ENCODE measurements at regions not wholly inside any gene's neighbourhood (a gene's known extent, or its start where the extent isn't known, plus 50 kb on each side); places are given as distances from the start of the nearest gene placed in this dataset.
A peak's percentile ranks its signal among the peaks of the same experiment; 100 is the strongest.

- TF ChIP-seq ESRRA (CRISPR knock-in tag; IDR thresholded peaks at IDR 0.05; ENCODE audit: borderline replicate concordance) (no peak), E2F5 (CRISPR knock-in tag; IDR thresholded peaks at IDR 0.05) (no peak), FOXJ3 (CRISPR knock-in tag; IDR thresholded peaks at IDR 0.05; ENCODE audit: borderline replicate concordance) (no peak), OVOL2 (CRISPR knock-in tag; IDR thresholded peaks at IDR 0.05; ENCODE audit: borderline replicate concordance) (no peak), NR1H2 (CRISPR knock-in tag; IDR thresholded peaks at IDR 0.05) (no peak), ZNF232 (CRISPR knock-in tag; IDR thresholded peaks at IDR 0.05) (no peak), SOX15 (CRISPR knock-in tag; IDR thresholded peaks at IDR 0.05) (no peak), USF1 (CRISPR knock-in tag; IDR thresholded peaks at IDR 0.05) (no peak), MXD4 (CRISPR knock-in tag; IDR thresholded peaks at IDR 0.05; ENCODE audit: borderline replicate concordance) (no peak), NR2C2 (CRISPR knock-in tag; IDR thresholded peaks at IDR 0.05) (no peak)
Measured at GRCh38 chr5:44605926-44606325, 202.8 kb upstream of the MRPS30 start (continued).

GRCh38 chr5:44603496-44604272 is 205.1 kb upstream of the MRPS30 start:
- Mint-ChIP-seq H3K27ac (no peak overlapping the region), H3K4me1 (peaks cover 3% of the 10 kb centered on the region; the same call in 1 of the 2 replicates), H3K27me3 (ENCODE audit: low read depth) (no peaks in the 10 kb centered on the region), H3K36me3 (no peaks in the 10 kb centered on the region), H3K4me3 (no peak overlapping the region), H3K9me3 (peaks cover 38% of the 10 kb centered on the region)
- ATAC-seq (peak; percentile 85), DNase-seq (ENCODE audit: low spot score) (peak; percentile 60)
- TF ChIP-seq CTCF (IDR thresholded peaks at IDR 0.05) (peak; percentile 44), GTF2I (CRISPR knock-in tag; conservative IDR thresholded peaks at IDR 0.05) (no peak), NR1H2 (CRISPR knock-in tag; IDR thresholded peaks at IDR 0.05) (no peak), ZNF121 (CRISPR knock-in tag; IDR thresholded peaks at IDR 0.05) (no peak), STAT6 (CRISPR knock-in tag; conservative IDR thresholded peaks at IDR 0.05; ENCODE audit: low read depth) (no peak), EMX1 (CRISPR knock-in tag; IDR thresholded peaks at IDR 0.05) (no peak), TP53 (CRISPR knock-in tag; IDR thresholded peaks at IDR 0.05) (no peak)
- ChIA-PET CTCF (interaction anchor here (0.6 to 1.6 kb wide), 12 partner anchors 10 to 1390 kb away, joined by 3 to 11 read pairs (median 3); no protein-coding TSS in a partner anchor), POLR2A (interaction anchor here (0.6 kb wide), 1 partner anchor 56 kb away, joined by 3 read pairs; no protein-coding TSS in a partner anchor)

- Mint-ChIP-seq H3K36me3 (peaks cover 8% of the 10 kb centered on the region), H3K9me3 (peaks cover 29% of the 10 kb centered on the region), H3K4me3 (no peak overlapping the region), H3K27ac (no peak overlapping the region), H3K4me1 (no peaks in the 10 kb centered on the region), H3K27me3 (ENCODE audit: low read depth) (no peaks in the 10 kb centered on the region)
- DNase-seq (ENCODE audit: low spot score), result no peak
- ChIA-PET POLR2A (no interaction called here), CTCF (no interaction called here)
- no peak for ATAC-seq
- TF ChIP-seq CDX4 (CRISPR knock-in tag; IDR thresholded peaks at IDR 0.05; ENCODE audit: borderline replicate concordance), result no peak
- no peak for TF ChIP-seq ETV6 (CRISPR knock-in tag; IDR thresholded peaks at IDR 0.05)
- no peak for TF ChIP-seq GTF2I (CRISPR knock-in tag; conservative IDR thresholded peaks at IDR 0.05)
- TF ChIP-seq USF1 (CRISPR knock-in tag; IDR thresholded peaks at IDR 0.05), result no peak
- TF ChIP-seq ZNF416 (CRISPR knock-in tag; IDR thresholded peaks at IDR 0.05), result no peak
- no peak for TF ChIP-seq AR (CRISPR knock-in tag; IDR thresholded peaks at IDR 0.05)
- no peak for TF ChIP-seq ESRRA (CRISPR knock-in tag; IDR thresholded peaks at IDR 0.05; ENCODE audit: borderline replicate concordance)
Measured at GRCh38 chr5:44574678-44575077, 185.5 kb upstream of the FGF10 start.
